ENCODE measurements at regions not wholly inside any gene's neighbourhood (a gene's known extent, or its start where the extent isn't known, plus 50 kb on each side); places are given as distances from the start of the nearest gene placed in this dataset.

DNA sequence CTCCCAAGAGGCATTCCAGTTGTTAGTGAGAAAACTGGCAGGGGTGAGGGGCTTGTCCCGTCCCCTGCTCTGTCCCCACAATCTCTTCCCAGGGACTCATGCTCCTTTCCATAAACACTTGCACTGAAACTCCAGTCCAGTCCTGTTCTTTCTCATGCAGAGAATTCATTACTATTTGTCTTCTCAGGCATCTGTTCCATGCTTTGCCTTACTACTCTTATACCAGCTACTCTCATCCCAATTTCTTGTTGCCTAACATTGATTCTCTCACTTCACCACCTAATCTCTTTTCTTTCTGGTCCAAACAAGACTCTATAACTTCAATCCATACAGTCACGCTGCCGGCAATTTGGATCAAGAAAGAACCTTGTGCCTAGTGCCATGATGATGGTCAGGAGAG lies 97.1 kb upstream of the VEGFC start:
- Histone ChIP-seq H3K9me3 (ENCODE audit: low read length) (no peaks in the 10 kb centered on the region), H3K27ac (ENCODE audit: extremely low read length, insufficient read depth, low read length) (no peak overlapping the region), H2AFZ (ENCODE audit: low read length) (no peak overlapping the region), H3K27me3 (ENCODE audit: control insufficient read depth in 1 of 2, insufficient read depth in 2 of 2, low read length in 2 of 2) (no peaks in the 10 kb centered on the region), H3K4me1 (ENCODE audit: insufficient read depth, low read length) (no peaks in the 10 kb centered on the region), H3K9ac (ENCODE audit: insufficient read depth, low read depth, low read length) (no peak overlapping the region), H3K36me3 (replicated peaks in 1 of 2; ENCODE audit: control insufficient read depth in 1 of 2, insufficient read depth in 2 of 2, low read length in 2 of 2) (no peaks in the 10 kb centered on the region), H3K79me2 (ENCODE audit: insufficient read depth, low read length) (no peaks in the 10 kb centered on the region), H3K4me3 (replicated peaks in 1 of 3; ENCODE audit: insufficient read depth in 1 of 3, low read depth in 2 of 3, low read length in 3 of 3) (no peak overlapping the region), H3K4me2 (ENCODE audit: low read depth, low read length) (no peak overlapping the region), H4K20me1 (ENCODE audit: insufficient read depth, low read length) (no peaks in the 10 kb centered on the region)
- intact Hi-C loops (cut with micrococcal nuclease; ENCODE audit: unreplicated experiment), result no loop called here
- POLR2A ChIA-PET, result no interaction called here
- CTCF ChIA-PET (ENCODE audit: low intra/inter-chr PET ratio, low total read pairs), result no interaction called here
- in situ Hi-C loops (cut with HindIII; ENCODE audit: extremely low pct_ligation_motif_present, low pct_unique_long_range_greater_than_20kb), result no loop called here
- ATAC-seq, result no peak
- 1% methylated on average over 3 of the region's 3 CpGs for WGBS (ENCODE audit: low lambda C conversion rate)
- no peak for DNase-seq (ENCODE audit: low spot score)
- no peak for FAIRE-seq
- BruUV-seq (replicated peaks), result no TSS peak
- TF ChIP-seq, protein P1, sequence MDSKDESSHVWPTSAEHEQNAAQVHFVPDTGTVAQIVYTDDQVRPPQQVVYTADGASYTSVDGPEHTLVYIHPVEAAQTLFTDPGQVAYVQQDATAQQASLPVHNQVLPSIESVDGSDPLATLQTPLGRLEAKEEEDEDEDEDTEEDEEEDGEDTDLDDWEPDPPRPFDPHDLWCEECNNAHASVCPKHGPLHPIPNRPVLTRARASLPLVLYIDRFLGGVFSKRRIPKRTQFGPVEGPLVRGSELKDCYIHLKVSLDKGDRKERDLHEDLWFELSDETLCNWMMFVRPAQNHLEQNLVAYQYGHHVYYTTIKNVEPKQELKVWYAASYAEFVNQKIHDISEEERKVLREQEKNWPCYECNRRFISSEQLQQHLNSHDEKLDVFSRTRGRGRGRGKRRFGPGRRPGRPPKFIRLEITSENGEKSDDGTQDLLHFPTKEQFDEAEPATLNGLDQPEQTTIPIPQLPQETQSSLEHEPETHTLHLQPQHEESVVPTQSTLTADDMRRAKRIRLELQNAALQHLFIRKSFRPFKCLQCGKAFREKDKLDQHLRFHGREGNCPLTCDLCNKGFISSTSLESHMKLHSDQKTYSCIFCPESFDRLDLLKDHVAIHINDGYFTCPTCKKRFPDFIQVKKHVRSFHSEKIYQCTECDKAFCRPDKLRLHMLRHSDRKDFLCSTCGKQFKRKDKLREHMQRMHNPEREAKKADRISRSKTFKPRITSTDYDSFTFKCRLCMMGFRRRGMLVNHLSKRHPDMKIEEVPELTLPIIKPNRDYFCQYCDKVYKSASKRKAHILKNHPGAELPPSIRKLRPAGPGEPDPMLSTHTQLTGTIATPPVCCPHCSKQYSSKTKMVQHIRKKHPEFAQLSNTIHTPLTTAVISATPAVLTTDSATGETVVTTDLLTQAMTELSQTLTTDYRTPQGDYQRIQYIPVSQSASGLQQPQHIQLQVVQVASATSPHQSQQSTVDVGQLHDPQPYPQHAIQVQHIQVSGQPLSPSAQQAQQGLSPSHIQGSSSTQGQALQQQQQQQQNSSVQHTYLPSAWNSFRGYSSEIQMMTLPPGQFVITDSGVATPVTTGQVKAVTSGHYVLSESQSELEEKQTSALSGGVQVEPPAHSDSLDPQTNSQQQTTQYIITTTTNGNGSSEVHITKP (CRISPR knock-in tag; IDR thresholded peaks at IDR 0.05; ENCODE audit: low read depth), result no peak
- TF ChIP-seq NCOA1 (CRISPR knock-in tag; IDR thresholded peaks at IDR 0.05) (no peak), MAF1 (CRISPR knock-in tag; IDR thresholded peaks at IDR 0.05; ENCODE audit: borderline replicate concordance) (no peak)
- TF ChIP-seq, protein P2, sequence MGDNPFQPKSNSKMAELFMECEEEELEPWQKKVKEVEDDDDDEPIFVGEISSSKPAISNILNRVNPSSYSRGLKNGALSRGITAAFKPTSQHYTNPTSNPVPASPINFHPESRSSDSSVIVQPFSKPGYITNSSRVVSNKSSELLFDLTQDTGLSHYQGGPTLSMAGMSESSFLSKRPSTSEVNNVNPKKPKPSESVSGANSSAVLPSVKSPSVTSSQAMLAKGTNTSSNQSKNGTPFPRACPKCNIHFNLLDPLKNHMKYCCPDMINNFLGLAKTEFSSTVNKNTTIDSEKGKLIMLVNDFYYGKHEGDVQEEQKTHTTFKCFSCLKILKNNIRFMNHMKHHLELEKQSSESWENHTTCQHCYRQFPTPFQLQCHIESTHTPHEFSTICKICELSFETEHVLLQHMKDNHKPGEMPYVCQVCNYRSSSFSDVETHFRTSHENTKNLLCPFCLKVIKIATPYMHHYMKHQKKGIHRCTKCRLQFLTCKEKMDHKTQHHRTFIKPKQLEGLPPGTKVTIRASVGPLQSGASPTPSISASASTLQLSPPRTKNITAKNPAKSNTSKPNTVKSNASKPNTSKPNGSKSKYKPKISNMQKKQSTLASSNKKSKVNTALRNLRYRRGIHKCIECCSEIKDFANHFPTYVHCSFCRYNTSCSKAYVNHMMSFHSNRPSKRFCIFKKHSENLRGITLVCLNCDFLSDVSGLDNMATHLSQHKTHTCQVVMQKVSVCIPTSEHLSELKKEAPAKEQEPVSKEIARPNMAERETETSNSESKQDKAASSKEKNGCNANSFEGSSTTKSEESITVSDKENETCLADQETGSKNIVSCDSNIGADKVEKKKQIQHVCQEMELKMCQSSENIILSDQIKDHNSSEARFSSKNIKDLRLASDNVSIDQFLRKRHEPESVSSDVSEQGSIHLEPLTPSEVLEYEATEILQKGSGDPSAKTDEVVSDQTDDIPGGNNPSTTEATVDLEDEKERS (CRISPR knock-in tag; IDR thresholded peaks at IDR 0.05), result no peak
